ENCODE measurements at regions not wholly inside any gene's neighbourhood (a gene's known extent, or its start where the extent isn't known, plus 50 kb on each side); places are given as distances from the start of the nearest gene placed in this dataset. TPM values are rescaled to one million over a fixed set of nuclear protein-coding genes. Genes with fewer than 3 reads are reported as not detected.

Small RNA genes in the stretch of these regions (small RNA-seq; reads per million reads assigned to genes)
- not detected for gene AC019129.1 (ENCODE audit: low replicate concordance)

Measured in skin of body (tissue), 1 donor.